Astrocyte of the spinal cord (primary cell): ENCODE measurements at regions not wholly inside any gene's neighbourhood (a gene's known extent, or its start where the extent isn't known, plus 50 kb on each side); places are given as distances from the start of the nearest gene placed in this dataset.
"Not testable (repeated sequence)": the region's sequence is repeated elsewhere in the genome, so short reads cannot be mapped to it uniquely, and the experiment has no call there.

Experiments
- DNase-seq: peaks from one replicate; pipeline ENCODE4 v3.0.0; 2011; ENCODE audit warnings: low read depth, low spot score
- H3K4me3 ChIP-seq: 2 replicates; pipeline ENCODE4 v1.5.1; 2011; ENCODE audit warnings: low read depth, mild to moderate bottlenecking, low read length, moderate library complexity
- CTCF ChIP-seq: IDR thresholded peaks from 2 replicates; pipeline ENCODE4 v1.5.1; 2012; ENCODE audit warnings: low read depth, mild to moderate bottlenecking, low read length, inconsistent platforms
- in situ Hi-C: cut with HindIII; loops from 2 replicates; pipeline ENCODE4 v1.10.0; 2017; ENCODE audit warnings: low sequenced_read_pairs

GRCh38 chr20:8997701-8998117, 71.2 kb upstream of the PLCB4 start:
- DNase-seq = no peak
- H3K4me3 ChIP-seq = no peak overlapping the region
- in situ Hi-C loops = no loop called here
- TF ChIP-seq CTCF = no peak

DNA sequence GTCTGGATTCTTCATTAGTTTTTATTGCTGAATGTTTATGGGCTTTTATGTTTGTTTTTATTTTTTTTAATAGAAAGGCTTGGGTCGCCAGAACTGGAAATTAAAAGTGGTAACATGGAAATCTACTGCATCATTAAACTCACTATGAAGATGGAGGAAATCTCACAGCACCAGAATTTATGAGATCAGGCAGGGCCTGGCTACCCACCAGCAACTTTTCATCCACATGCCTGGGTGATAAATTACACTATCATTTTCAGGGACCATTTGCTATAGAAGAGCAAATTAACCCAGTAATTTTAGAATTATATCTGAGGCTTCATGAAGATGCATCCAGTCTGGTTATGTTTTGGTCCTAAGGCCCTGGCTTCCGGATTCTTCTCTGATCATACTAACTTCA, 57.8 kb upstream of the PLCB4 start:
- DNase-seq = no peak
- in situ Hi-C loops = no loop called here
- H3K4me3 ChIP-seq = no peak overlapping the region
- TF ChIP-seq CTCF = no peak

- in situ Hi-C loops, DNase-seq, H3K4me3 ChIP-seq: not testable (repeated sequence)
Measured at GRCh38 chr20:9015232-9015983, 53.5 kb upstream of the PLCB4 start.

- H3K4me3 ChIP-seq = no peak overlapping the region
- no peak for TF ChIP-seq CTCF
- DNase-seq = no peak
- in situ Hi-C loops = no loop called here
Measured at GRCh38 chr20:9015984-9016324, 52.9 kb upstream of the PLCB4 start.

GRCh38 chr20:9018346-9018745, 50.5 kb upstream of the PLCB4 start:
- H3K4me3 ChIP-seq = no peak overlapping the region
- in situ Hi-C loops = no loop called here
- no peak for TF ChIP-seq CTCF
- no peak for DNase-seq
